HG02970 (cell line): ENCODE measurements at regions not wholly inside any gene's neighbourhood (a gene's known extent, or its start where the extent isn't known, plus 50 kb on each side); places are given as distances from the start of the nearest gene placed in this dataset.
"Not testable (repeated sequence)": the region's sequence is repeated elsewhere in the genome, so short reads cannot be mapped to it uniquely, and the experiment has no call there.

Experiments used
- ATAC-seq: cut with Tn5 transposase; IDR thresholded peaks from one replicate; pipeline ENCODE4 v1.9.1; 2021; ENCODE audit warnings: mild to moderate bottlenecking, moderate library complexity, moderate number of reproducible peaks; ENCODE audit not compliant: unreplicated experiment, low FRiP score

DNA sequence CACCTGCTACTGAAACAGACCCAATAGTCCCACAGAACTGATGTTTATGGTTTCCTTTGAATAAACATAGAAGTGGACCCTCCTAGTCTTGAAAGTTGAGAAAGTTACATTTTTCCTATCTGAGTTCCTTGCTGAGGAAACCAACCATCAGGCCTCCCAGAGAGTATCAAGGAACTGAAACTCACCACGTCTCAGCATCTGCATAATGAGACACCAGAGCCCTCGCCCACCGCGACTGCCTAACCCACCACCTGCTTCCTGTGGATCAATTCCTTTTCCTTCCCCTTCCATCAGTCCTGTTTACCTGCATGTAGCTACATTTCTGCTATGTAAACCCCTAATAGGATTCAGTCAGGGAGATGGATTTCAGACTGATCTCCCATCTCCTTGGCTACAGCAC, 443.2 kb upstream of the TMEM132C start:
- no peak for ATAC-seq

DNA sequence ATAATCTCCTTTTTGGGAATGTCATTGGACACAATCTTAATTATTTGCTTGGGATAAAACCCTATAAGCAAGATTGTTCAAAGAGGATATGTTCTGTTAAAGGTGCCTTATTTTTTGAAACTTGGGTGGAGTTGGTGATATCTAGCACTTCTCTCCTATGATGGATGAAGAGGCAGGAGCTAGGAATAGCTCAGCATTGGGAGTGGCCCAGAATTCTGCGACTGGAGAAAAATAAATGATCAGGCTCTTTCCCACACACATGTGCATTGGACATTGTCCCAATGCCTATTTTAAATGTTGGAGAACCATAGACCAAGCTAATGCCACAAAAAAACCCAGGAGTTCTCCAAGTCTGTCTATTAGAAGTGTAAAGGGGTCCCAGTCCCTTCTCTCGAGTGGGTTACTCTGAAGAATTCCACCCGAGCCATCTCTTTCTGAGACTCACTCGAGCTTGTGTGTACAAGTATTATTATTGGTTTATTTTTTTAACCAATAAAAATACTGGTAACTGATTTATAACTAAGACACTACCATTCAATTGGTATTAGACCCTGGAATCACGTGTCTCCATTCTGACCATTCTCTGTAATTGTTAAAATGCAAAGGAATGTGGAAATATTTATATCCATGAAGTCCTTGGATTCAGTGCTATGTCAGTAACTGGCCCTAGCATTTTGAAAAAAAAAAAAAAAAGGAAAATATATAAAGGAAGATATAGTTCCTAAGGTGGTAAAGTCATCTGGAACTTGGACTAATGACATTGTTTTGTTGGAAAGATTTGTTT, 437.5 kb upstream of the TMEM132C start:
- no peak for ATAC-seq

- no peak for ATAC-seq
Measured at GRCh38 chr12:127830065-127830460, 436.9 kb upstream of the TMEM132C start.

DNA sequence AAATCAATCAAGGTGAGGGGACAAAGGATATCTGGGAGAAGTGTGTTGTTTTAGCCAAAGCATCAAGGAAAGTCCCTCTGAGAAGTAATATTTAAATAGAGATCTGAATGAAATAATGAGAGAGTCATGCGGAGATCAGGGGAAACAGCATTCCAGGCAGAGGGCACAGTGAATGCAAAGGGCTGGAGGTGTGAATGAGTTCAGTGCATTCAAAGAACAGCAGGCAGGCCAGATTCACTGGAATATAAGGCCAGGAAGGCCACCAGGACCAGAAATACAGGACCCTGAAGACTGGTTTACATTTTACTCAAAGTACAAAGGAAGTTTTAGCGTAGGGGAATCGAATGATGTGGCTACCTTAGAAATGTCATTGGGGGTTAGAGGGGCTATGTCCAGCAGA, 436.2 kb upstream of the TMEM132C start:
- no peak for ATAC-seq

GRCh38 chr12:127832172-127832571, 434.8 kb upstream of the TMEM132C start:
- no peak for ATAC-seq

DNA sequence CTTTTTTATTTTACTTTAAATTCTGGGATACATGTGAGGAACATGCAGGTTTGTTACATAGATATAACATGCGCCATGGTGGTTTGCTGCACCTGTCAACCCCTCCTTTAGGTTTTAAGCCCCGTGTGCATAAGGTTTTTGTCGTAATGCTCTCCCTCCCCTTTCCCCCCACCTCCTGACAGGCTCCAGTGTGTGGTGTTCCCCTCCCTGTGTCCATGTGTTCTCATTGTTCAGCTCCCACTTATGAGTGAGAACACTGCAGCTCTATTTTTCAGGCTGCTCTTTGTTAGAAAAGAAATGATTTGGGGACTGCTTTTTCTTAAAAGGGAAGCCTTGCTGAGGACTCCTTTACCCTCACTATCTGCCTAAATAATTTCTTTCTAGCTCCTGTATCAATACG, 430.2 kb upstream of the TMEM132C start:
- ATAC-seq, result not testable (repeated sequence)

DNA sequence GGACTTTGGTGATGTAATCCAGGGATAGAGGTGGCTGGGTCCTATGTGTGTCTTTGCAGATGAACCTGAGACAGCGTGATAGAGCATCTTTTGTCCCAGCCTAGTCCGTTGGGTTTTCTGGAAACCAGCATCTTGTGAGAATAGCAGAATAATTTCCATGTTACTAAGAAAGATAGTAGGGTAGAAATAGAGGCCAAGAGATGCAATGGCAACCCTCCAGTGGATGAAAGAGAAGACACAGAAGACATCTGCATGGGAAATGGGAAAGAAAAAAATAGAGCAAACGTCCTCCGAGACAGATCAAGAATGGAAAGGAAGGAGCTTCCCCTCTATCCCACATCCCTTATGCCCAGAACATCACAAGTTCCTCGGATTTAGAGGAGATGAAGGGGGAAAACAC, 409.3 kb upstream of the TMEM132C start:
- ATAC-seq, result no peak

DNA sequence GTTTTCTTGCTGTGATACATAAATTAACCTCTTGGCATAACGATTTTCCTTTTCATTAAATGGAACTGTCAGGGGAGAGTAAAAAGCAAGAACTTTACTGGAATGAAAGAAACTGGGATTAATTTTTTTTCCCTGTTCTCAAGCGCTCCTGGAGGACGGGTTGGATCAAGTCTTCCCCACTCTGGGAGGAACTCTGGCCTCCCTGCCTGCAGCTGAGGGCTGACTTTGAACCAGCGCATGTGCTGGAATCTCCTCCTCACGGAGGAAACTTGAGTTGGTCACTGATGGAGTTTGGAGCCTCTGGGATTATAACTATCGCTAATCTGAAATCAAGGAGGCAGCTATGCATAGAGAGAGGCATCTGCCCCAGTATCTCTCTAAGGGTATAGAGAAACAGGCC, 406.4 kb upstream of the TMEM132C start:
- ATAC-seq, result no peak

DNA sequence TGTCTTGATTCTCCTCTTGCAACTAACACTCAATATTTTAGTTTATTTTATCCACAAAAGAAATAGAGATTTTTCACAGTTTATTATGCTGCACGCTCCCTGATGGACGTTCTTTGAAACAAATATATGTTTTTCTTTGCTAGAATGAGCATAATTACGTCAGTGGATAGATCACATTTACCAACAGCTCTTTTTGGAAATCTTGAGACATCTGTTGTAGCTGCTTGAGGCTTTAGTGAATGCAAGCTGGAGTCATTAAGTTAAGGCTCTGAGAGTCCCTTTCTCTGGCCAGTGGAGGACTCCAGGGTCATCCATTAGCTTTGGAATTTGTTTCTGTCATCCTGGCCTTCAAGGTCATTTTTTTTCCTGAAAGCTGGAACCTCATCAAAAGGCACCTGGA, 405.6 kb upstream of the TMEM132C start:
- ATAC-seq, result no peak

- ATAC-seq, result no peak
Measured at GRCh38 chr12:127873306-127873705, 393.7 kb upstream of the TMEM132C start.

GRCh38 chr12:127881371-127882140, 385.4 kb upstream of the TMEM132C start:
- no peak for ATAC-seq

- ATAC-seq, result no peak
Measured at GRCh38 chr12:127883013-127883412, 384.0 kb upstream of the TMEM132C start.

DNA sequence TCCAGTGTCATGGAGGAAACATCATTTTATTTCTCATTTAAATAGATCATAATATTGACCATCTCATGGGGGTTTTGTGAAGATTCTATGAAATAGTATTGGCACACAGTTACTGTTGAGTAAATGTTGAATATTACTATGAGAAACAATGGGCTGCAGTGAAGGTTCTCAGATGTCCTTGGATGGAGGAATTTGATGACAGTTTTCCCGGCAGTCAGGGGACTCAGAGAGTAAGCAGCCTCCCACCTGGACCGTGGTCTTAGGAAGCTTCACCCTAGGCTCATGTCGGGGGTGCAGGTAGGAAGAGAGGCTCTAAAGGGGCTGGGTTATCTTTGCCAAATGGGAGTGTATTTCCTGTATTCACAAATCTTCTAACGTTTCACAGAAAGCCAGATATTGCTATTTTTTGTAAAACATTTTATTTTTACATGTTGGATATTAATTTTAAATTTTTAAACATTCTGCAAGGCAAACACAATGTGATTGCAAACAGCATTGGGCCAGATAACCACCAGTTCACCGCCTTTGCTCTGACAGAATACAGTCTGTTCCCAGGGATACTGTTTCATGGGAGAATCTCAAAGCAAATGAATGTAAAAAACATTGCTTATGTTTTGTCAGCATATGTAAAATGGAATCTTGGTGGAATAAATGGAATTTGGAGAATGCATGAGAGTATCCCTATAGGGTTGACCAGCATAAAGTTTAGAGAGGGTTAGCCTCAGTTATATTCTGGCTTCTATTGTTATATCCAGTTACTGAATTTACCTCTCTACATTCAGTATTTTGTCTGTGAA, 380.8 kb upstream of the TMEM132C start:
- no peak for ATAC-seq

- no peak for ATAC-seq
Measured at GRCh38 chr12:127886827-127887226, 380.1 kb upstream of the TMEM132C start.

GRCh38 chr12:127888943-127889719, 377.8 kb upstream of the TMEM132C start:
- ATAC-seq, result no peak

- ATAC-seq, result no peak
Measured at GRCh38 chr12:127893895-127894609, 372.9 kb upstream of the TMEM132C start.

- ATAC-seq, result no peak
Measured at GRCh38 chr12:127896661-127897060, 370.3 kb upstream of the TMEM132C start.

GRCh38 chr12:127898616-127899015, 368.4 kb upstream of the TMEM132C start:
- ATAC-seq, result no peak

DNA sequence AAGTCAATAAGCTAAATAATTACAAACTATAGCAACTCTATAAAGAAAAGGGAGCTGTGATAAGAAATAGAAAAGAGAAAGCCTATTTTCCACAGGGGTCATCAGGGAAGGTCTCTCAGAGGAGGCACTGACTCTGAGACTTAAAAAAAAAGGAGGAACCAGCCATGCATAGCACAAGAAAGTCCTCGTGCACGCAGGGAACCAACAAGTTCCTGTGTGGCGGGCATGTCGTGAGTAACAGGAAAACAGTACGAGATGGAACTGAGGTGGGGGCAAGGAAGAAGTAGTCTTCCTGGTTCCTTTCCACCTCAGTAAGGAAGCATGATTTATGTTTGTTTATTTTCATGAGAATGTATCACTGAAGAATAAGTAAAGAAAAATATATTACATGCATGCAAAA, 367.0 kb upstream of the TMEM132C start:
- no peak for ATAC-seq

DNA sequence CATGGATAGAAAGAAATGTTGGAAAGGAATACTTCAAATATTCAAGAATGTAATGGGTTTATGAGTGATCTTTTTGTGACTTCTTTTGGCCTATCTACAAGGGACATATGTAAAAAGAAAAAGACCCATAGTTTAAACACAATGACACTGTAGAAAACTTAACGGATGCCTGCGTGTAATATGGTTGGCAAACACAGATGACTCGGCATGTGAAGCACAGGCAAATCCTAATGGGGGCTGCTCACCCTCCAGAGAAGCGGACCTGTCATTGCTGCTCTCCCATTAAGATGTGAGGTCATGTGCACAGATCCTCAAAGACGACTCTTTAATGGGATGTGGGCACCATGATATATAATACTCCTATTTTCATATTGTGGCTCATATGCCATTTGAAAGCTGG, 366.6 kb upstream of the TMEM132C start:
- no peak for ATAC-seq
